LNCaP clone FGC (cell line): ENCODE measurements at regions not wholly inside any gene's neighbourhood (a gene's known extent, or its start where the extent isn't known, plus 50 kb on each side); places are given as distances from the start of the nearest gene placed in this dataset.
"Not testable (repeated sequence)": the region's sequence is repeated elsewhere in the genome, so short reads cannot be mapped to it uniquely, and the experiment has no call there.

Experiments used
- DNase-seq: peaks from one replicate; pipeline ENCODE4 v3.0.0-alpha.2; 2011; ENCODE audit warnings: low read depth
- H3K4me3 ChIP-seq: 2 replicates; pipeline ENCODE4 v1.5.1; 2011; ENCODE audit warnings: mild to moderate bottlenecking, low read depth, low read length, control low read depth
- TF ChIP-seq, protein P1 (sequence below): IDR thresholded peaks from 2 replicates; pipeline ENCODE4 v1.5.1; 2012; ENCODE audit warnings: mild to moderate bottlenecking; ENCODE audit not compliant: control insufficient read depth, insufficient read depth; ENCODE audit errors: extremely low read depth

DNA sequence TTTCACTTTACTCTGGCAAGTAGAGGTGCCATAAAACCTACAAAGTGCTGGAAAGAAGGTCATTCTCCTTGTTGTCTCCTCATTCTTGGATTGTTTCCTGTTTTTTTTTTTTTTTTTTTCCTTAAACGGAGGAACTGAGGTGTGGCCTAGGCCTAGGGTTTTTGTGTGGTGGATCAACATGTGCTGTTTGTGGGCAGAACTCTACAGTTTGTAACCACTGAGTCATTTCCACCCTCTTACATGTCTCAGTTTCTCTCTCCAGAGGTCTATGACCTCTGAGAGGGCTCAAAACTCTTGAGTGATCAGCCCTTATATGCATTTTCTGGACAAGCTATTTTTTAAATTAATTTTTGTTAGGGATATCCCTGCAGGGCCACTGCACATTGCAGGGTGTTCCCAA is 296.0 kb downstream of the PPP1R3A start:
- DNase-seq: no peak
- TF ChIP-seq, protein P1, sequence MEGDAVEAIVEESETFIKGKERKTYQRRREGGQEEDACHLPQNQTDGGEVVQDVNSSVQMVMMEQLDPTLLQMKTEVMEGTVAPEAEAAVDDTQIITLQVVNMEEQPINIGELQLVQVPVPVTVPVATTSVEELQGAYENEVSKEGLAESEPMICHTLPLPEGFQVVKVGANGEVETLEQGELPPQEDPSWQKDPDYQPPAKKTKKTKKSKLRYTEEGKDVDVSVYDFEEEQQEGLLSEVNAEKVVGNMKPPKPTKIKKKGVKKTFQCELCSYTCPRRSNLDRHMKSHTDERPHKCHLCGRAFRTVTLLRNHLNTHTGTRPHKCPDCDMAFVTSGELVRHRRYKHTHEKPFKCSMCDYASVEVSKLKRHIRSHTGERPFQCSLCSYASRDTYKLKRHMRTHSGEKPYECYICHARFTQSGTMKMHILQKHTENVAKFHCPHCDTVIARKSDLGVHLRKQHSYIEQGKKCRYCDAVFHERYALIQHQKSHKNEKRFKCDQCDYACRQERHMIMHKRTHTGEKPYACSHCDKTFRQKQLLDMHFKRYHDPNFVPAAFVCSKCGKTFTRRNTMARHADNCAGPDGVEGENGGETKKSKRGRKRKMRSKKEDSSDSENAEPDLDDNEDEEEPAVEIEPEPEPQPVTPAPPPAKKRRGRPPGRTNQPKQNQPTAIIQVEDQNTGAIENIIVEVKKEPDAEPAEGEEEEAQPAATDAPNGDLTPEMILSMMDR: no peak

DNA sequence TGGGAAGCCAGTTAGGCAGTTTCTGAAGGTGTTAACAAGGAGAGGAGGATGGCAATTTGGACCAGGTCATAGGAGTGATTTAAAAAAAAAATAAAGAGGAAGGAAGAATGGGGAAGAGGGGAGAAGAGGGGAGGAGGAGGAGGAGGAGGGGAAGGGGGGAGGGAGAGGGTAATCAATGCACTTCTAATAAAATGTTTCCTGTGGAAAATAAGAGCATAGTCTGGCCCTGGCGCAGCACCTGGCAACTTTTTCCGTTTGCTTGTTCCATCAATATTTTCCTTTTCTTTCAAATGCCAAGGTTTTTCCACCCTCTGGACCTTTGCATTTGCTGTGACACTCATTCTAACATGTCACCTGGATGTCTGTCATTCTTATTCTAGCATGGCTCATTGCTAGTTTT is 308.2 kb downstream of the PPP1R3A start:
- TF ChIP-seq, protein P1: no peak
- no peak for DNase-seq

More for the DNA sequence above, 296.0 kb downstream of the PPP1R3A start:
- no peak overlapping the region for H3K4me3 ChIP-seq

DNA sequence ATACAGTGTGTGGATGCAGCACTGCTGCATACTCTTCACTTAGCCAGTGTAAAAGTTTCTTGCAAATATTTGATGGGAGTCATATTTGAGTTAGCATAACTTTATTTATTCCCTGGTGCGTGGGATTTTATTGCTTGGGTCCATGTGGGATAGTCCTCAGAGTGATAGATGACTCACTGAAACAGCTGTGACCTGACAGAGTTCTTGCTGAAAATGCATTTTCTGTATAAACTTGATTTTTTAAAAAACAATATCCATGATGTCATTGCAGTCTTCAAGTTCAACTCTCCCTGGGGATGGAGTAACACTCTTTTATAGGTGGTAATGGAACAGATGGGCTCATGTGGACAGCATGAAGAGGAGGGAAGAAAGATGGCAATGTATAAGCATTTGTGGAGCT is 310.0 kb downstream of the PPP1R3A start:
- TF ChIP-seq, protein P1: no peak
- DNase-seq: no peak
- no peak overlapping the region for H3K4me3 ChIP-seq

More for the DNA sequence above, 308.2 kb downstream of the PPP1R3A start:
- H3K4me3 ChIP-seq: no peak overlapping the region

DNA sequence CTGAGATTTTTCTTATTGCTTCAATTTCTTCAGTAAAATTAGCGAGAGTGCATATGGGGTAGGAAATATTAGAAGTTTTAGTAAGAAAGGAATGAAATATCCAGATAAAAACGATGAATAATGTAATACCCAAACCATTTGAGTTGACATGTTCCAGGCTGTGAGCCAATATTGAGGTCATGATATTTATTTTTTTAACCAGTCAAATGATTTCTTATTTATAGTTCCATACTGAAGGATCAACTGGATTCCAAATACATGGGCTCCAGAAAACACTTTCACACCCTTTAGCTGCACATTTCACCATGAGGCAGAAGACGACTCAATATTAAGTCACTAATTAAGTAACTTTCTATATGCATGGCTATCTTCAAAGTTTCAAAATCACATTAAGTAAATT is 312.5 kb downstream of the PPP1R3A start:
- TF ChIP-seq, protein P1: no peak
- no peak for DNase-seq
- no peak overlapping the region for H3K4me3 ChIP-seq

DNA sequence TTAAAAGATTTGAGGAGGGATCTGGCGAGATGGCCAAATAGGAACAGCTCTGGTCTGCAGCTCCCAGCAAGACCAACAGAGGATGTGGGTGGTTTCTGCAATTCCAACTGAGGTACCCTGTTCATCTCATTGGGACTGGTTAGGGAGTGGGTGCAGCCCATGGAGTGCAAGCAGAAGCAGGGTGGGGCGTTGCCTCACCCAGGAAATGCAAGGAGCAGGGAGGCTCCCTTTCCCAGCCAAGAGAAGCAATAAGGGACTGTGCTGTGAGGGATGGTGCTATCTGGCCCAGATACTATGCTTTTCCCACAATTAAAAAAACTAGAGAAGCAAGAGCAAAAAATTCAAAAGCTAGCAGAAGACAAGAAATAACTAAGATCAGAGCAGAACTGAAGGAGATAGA is 318.4 kb downstream of the PPP1R3A start:
- H3K4me3 ChIP-seq, DNase-seq: not testable (repeated sequence)

DNA sequence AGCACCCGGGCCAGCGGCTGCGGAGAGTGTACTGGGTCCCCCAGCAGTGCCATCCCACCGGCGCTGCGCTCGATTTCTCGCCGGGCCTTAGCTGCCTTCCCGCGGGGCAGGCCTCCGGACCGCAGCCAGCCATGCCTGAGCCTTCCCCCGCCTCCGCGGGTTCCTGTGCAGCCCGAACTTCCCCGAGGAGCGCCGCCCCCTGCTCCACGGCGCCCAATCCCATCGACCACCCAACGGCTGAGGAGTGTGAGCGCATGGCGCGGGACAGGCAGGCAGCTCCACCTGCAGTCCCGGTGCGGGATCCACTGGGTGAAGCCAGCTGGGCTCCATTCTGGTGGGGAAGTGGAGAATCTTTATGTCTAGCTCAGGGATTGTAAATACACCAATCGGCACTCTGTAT is 325.4 kb downstream of the PPP1R3A start:
- not testable (repeated sequence) for DNase-seq, H3K4me3 ChIP-seq

DNA sequence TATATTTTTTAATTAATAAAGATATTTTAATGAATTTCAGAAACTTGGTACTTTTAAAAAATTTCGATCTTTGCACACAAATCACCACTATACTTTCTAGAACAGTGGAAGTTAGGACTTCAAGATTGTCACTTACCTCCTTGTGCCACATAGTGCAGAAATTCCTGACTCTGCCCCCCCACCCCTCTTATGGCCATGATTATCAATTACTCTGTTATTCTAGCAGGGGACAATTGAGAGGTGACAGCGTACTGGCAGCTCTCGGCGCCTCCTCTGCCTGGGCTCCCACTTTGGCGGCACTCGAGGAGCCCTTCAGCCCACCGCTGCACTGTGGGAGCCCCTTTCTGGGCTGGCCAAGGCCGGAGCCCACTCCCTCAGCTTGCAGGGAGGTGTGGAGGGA is 325.9 kb downstream of the PPP1R3A start:
- DNase-seq, H3K4me3 ChIP-seq: not testable (repeated sequence)

DNA sequence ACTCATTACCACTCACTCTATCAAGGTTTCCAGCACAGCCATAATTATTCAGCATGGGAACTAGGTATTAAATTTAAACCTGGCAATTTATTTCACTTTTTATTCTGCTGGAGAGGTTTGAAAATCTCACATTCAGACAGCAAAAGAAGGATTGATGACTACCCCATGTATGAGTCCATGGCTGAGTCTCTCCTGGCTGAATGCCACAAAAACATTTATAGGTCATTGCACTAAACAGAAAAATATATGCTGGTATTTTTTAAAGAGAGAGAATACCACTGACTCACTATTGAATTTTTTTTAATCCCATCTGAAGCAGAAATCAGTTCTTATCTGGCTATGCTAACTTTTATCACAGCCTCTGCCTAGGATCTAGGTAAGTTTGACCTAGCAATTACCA is 336.3 kb downstream of the PPP1R3A start:
- DNase-seq: no peak
- H3K4me3 ChIP-seq: no peak overlapping the region
- TF ChIP-seq, protein P1: no peak

DNA sequence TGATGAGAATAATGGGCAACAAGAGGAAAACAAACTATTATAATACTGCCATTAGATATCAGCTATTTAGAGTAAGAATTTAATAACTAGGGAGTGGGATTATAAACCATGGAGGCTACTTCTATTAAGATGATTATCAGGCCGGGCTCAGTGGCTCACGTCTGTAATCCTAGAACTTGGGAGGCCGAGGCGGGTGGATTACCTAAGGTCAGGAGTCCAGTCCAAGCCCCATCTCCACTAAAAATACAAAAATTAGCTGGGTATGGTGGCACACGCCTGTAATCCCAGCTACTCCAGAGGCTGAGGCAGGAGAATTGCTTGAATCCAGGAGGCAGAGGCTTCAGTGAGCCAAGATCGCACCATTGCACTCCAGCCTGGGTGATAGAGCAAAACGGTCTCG is 355.6 kb downstream of the PPP1R3A start:
- not testable (repeated sequence) for DNase-seq, H3K4me3 ChIP-seq
